Fibroblast of lung (primary cell): ENCODE measurements at regions not wholly inside any gene's neighbourhood (a gene's known extent, or its start where the extent isn't known, plus 50 kb on each side); places are given as distances from the start of the nearest gene placed in this dataset.

ENCODE experiments used
- DNase-seq, 2 donors: peaks; one replicate each; pipeline versions ENCODE4 v3.0.0 to v3.0.0-alpha.2; 2010; ENCODE audit warnings: low read depth in 2 of 2
- H2AFZ ChIP-seq: 2 replicates; pipeline ENCODE4 v1.5.1; 2012; ENCODE audit warnings: low read length, control low read depth, inconsistent platforms
- H3K27ac ChIP-seq: 2 replicates; pipeline ENCODE4 v1.5.1; 2011; ENCODE audit warnings: low read length, control low read depth; ENCODE audit not compliant: insufficient read depth
- H3K27me3 ChIP-seq: 2 replicates; pipeline ENCODE4 v1.5.1; 2011; ENCODE audit warnings: mild to moderate bottlenecking, low read length; ENCODE audit not compliant: control insufficient read depth, insufficient read depth
- H3K36me3 ChIP-seq: 2 replicates; pipeline ENCODE4 v1.5.1; 2011; ENCODE audit warnings: low read length; ENCODE audit not compliant: control insufficient read depth, insufficient read depth
- H3K4me1 ChIP-seq: 2 replicates; pipeline ENCODE4 v1.5.1; 2011; ENCODE audit warnings: low read length; ENCODE audit not compliant: control insufficient read depth, insufficient read depth; ENCODE audit errors: extremely low read depth
- H3K4me2 ChIP-seq: 2 replicates; pipeline ENCODE4 v1.5.1; 2011; ENCODE audit warnings: low read length, control low read depth; ENCODE audit not compliant: insufficient read depth; ENCODE audit errors: extremely low read depth
- H3K4me3 ChIP-seq, 4 experiments: fragments of 200-600 bp in 1 of 4; sonication (generic) in 1 of 4; replicated peaks in 1 of 4; 2 replicates each; pipeline ENCODE4 v1.5.1; 2011 to 2016; ENCODE audit warnings: low read length in 4 of 4, low read depth in 3 of 4, mild to moderate bottlenecking in 3 of 4, control low read depth in 2 of 4, inconsistent platforms in 1 of 4, mixed read lengths in 1 of 4; ENCODE audit not compliant: insufficient read depth in 1 of 4; ENCODE audit errors: control extremely low read depth in 1 of 4
- H3K79me2 ChIP-seq: 2 replicates; pipeline ENCODE4 v1.5.1; 2012; ENCODE audit warnings: mild to moderate bottlenecking, low read length, inconsistent platforms; ENCODE audit not compliant: control insufficient read depth, insufficient read depth
- H3K9ac ChIP-seq: 2 replicates; pipeline ENCODE4 v1.5.1; 2011; ENCODE audit warnings: mild to moderate bottlenecking, low read length, control low read depth; ENCODE audit not compliant: insufficient read depth
- H3K9me3 ChIP-seq: 2 replicates; pipeline ENCODE4 v1.5.1; 2012; ENCODE audit warnings: low read depth, low read length; ENCODE audit not compliant: control insufficient read depth, insufficient read depth
- H4K20me1 ChIP-seq: 2 replicates; pipeline ENCODE4 v1.5.1; 2011; ENCODE audit warnings: low read length; ENCODE audit not compliant: control insufficient read depth, insufficient read depth; ENCODE audit errors: extremely low read depth
- EZH2 ChIP-seq: IDR thresholded peaks from 2 replicates; pipeline ENCODE4 v1.5.1; 2012; ENCODE audit warnings: low read length, control low read depth, mild to moderate bottlenecking; ENCODE audit errors: missing control alignments
- TF ChIP-seq, protein P1 (sequence below), 2 donors: IDR thresholded peaks in 1 of 2; conservative IDR thresholded peaks in 1 of 2; 1 replicate in 1 of 2; 2 replicates in 1 of 2; pipeline ENCODE4 v1.5.1; 2011 to 2012; ENCODE audit warnings: low read length in 2 of 2, control low read depth in 1 of 2, inconsistent platforms in 1 of 2, low read depth in 1 of 2, mild to moderate bottlenecking in 1 of 2

DNA sequence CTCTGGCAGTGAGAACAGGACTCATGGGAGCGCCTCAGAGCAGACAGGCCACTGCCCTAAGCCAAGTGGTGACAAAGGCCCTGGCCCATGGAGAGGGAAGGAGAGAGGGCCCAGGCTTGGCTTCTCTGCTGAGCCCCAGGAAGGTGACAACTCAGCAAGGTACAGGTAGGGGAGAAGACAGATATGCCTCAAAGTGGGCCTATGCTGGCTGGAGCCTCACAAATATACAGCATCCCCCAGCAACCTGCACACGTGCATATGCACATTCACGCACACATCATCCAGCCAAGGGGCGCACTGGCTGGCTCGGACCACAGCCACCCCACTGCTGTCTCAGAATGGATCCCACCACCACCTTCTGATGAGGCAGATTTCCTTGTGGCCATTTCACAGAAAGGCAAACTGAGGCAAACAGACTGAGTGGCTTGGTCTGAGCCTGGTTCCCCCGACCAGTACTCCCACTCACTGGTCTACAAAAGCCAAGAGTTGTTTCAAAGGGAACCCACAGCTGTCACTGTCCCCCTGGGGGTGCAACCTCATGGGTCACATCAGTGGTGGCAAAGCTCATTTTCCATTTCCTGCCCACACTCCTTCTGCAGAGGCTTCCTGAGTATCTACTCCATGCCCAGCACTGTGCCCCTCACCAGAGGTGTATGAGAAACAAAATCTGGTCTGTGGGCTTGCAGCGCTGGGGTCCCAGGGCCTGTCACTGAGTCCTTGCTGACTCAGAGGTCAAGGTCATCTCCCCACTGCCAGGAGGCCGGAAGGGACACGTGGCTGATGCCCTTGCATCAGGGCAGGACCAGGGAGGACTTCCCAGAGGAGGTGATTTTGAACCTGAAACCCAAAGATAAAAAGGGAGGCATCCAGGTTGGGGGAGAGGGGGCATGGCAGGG, 67.3 kb upstream of the PRR5 start:
- Histone ChIP-seq H3K27me3 (no peaks in the 10 kb centered on the region), H3K9me3 (no peaks in the 10 kb centered on the region)
- DNase-seq: no peak

GRCh38 chr22:44633647-44634046, 68.4 kb upstream of the PRR5 start:
- no peak overlapping the region for H3K4me2 ChIP-seq
- H4K20me1 ChIP-seq: no peaks in the 10 kb centered on the region
- H3K4me1 ChIP-seq: no peaks in the 10 kb centered on the region
- no peak for TF ChIP-seq EZH2
- TF ChIP-seq, protein P1, sequence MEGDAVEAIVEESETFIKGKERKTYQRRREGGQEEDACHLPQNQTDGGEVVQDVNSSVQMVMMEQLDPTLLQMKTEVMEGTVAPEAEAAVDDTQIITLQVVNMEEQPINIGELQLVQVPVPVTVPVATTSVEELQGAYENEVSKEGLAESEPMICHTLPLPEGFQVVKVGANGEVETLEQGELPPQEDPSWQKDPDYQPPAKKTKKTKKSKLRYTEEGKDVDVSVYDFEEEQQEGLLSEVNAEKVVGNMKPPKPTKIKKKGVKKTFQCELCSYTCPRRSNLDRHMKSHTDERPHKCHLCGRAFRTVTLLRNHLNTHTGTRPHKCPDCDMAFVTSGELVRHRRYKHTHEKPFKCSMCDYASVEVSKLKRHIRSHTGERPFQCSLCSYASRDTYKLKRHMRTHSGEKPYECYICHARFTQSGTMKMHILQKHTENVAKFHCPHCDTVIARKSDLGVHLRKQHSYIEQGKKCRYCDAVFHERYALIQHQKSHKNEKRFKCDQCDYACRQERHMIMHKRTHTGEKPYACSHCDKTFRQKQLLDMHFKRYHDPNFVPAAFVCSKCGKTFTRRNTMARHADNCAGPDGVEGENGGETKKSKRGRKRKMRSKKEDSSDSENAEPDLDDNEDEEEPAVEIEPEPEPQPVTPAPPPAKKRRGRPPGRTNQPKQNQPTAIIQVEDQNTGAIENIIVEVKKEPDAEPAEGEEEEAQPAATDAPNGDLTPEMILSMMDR (conservative IDR thresholded peaks at IDR 0.05 in 1 of 2, IDR thresholded peaks at IDR 0.05 in 1 of 2; ENCODE audit: low read depth in 1 of 2, low read length in 2 of 2): no peak
- no peaks in the 10 kb centered on the region for H3K79me2 ChIP-seq
- H2AFZ ChIP-seq: no peak overlapping the region
- H3K36me3 ChIP-seq: no peaks in the 10 kb centered on the region
- no peaks in the 10 kb centered on the region for H3K9me3 ChIP-seq
- no peak overlapping the region for H3K4me3 ChIP-seq
- DNase-seq: no peak
- H3K27me3 ChIP-seq: no peaks in the 10 kb centered on the region
- no peak overlapping the region for H3K9ac ChIP-seq
- H3K27ac ChIP-seq: no peak overlapping the region

More for the DNA sequence above, 67.3 kb upstream of the PRR5 start:
- H2AFZ ChIP-seq: no peak overlapping the region
- TF ChIP-seq EZH2: no peak
- TF ChIP-seq, protein P1 (conservative IDR thresholded peaks at IDR 0.05 in 1 of 2, IDR thresholded peaks at IDR 0.05 in 1 of 2; ENCODE audit: low read depth in 1 of 2, low read length in 2 of 2): no peak
- no peaks in the 10 kb centered on the region for H3K36me3 ChIP-seq
- no peak overlapping the region for H3K27ac ChIP-seq
- H3K4me2 ChIP-seq: no peak overlapping the region
- no peaks in the 10 kb centered on the region for H3K79me2 ChIP-seq
- H3K9ac ChIP-seq: no peak overlapping the region
- no peaks in the 10 kb centered on the region for H4K20me1 ChIP-seq
- H3K4me1 ChIP-seq: no peaks in the 10 kb centered on the region
- no peak overlapping the region for H3K4me3 ChIP-seq

GRCh38 chr22:44632541-44633396, 69.2 kb upstream of the PRR5 start:
- Histone ChIP-seq H3K4me1 (no peaks in the 10 kb centered on the region), H3K4me2 (no peak overlapping the region), H2AFZ (no peak overlapping the region), H4K20me1 (no peaks in the 10 kb centered on the region), H3K9ac (no peak overlapping the region), H3K36me3 (no peaks in the 10 kb centered on the region), H3K4me3 (no peak overlapping the region), H3K27me3 (no peaks in the 10 kb centered on the region), H3K9me3 (no peaks in the 10 kb centered on the region), H3K79me2 (no peaks in the 10 kb centered on the region), H3K27ac (no peak overlapping the region)
- DNase-seq: peak in 1 of 2 donors; percentile 6
- no peak for TF ChIP-seq EZH2
- TF ChIP-seq, protein P1 (conservative IDR thresholded peaks at IDR 0.05 in 1 of 2, IDR thresholded peaks at IDR 0.05 in 1 of 2; ENCODE audit: low read depth in 1 of 2, low read length in 2 of 2): no peak
